ENCODE measurements at regions not wholly inside any gene's neighbourhood (a gene's known extent, or its start where the extent isn't known, plus 50 kb on each side); places are given as distances from the start of the nearest gene placed in this dataset.

DNA sequence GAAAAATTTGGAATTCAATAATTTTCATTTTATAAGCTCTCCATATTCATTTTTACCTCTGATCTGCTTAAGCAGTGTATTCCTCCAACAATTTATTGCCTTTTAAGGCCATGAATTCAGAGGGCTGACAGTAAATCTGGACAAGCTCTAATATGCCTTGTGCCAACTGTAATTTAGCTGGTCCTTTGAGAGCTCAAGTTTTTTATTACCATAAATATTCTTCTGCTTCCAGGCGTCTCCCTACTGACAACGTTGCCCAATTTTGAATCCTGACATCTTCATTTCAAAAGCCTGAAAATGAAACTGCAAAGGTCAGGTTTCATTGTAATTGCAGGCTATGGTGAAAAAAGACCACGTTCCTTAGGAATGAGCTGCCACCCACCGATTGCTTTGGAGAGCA, 95.8 kb upstream of the GEMIN8 start:
- ChIA-PET CTCF (no interaction called here), POLR2A (no interaction called here)
- H3K4me3 Mint-ChIP-seq (ENCODE audit: unreplicated experiment), result no peak overlapping the region
- intact Hi-C loops (cut with micrococcal nuclease), result no loop called here
- no peak for DNase-seq (ENCODE audit: unreplicated experiment)
- H3K4me1 Mint-ChIP-seq (ENCODE audit: insufficient read depth, unreplicated experiment), result no peaks in the 10 kb centered on the region
- no peaks in the 10 kb centered on the region for H3K36me3 Mint-ChIP-seq (ENCODE audit: insufficient read depth, unreplicated experiment)
- TF ChIP-seq, protein P1, sequence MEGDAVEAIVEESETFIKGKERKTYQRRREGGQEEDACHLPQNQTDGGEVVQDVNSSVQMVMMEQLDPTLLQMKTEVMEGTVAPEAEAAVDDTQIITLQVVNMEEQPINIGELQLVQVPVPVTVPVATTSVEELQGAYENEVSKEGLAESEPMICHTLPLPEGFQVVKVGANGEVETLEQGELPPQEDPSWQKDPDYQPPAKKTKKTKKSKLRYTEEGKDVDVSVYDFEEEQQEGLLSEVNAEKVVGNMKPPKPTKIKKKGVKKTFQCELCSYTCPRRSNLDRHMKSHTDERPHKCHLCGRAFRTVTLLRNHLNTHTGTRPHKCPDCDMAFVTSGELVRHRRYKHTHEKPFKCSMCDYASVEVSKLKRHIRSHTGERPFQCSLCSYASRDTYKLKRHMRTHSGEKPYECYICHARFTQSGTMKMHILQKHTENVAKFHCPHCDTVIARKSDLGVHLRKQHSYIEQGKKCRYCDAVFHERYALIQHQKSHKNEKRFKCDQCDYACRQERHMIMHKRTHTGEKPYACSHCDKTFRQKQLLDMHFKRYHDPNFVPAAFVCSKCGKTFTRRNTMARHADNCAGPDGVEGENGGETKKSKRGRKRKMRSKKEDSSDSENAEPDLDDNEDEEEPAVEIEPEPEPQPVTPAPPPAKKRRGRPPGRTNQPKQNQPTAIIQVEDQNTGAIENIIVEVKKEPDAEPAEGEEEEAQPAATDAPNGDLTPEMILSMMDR (IDR thresholded peaks at IDR 0.05; ENCODE audit: unreplicated experiment), result no peak
- no TSS peak for BruUV-seq (replicated peaks)
- no peak overlapping the region for H3K27ac Mint-ChIP-seq (ENCODE audit: low read depth, unreplicated experiment)
- no peaks in the 10 kb centered on the region for H3K9me3 Mint-ChIP-seq (ENCODE audit: unreplicated experiment)
- H3K27me3 Mint-ChIP-seq (ENCODE audit: insufficient read depth, unreplicated experiment), result peaks cover 87% of the 10 kb centered on the region

DNA sequence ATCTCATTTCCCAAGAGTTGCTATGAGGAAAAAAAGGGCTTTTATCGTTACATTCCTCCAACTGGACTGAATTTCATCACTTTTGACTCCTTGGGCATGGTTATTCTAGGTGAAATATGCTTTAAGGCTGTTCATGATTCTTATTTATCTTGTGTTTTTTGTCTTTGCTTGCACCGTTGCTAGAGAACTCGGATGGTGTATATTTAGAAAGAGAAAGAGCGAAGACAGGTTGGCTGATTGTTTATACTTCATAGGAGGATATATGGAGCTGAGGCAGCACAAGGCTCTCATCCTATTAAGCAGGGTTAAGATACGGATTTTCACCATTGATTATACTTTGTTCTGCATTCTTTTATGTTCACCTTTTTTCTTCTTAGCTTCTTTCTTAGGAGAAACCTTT, 94.9 kb upstream of the GEMIN8 start:
- POLR2A ChIA-PET, result no interaction called here
- Mint-ChIP-seq H3K4me3 (ENCODE audit: unreplicated experiment) (no peak overlapping the region), H3K27me3 (ENCODE audit: insufficient read depth, unreplicated experiment) (peaks cover 96% of the 10 kb centered on the region), H3K27ac (ENCODE audit: low read depth, unreplicated experiment) (no peak overlapping the region), H3K9me3 (ENCODE audit: unreplicated experiment) (no peaks in the 10 kb centered on the region), H3K4me1 (ENCODE audit: insufficient read depth, unreplicated experiment) (no peaks in the 10 kb centered on the region), H3K36me3 (ENCODE audit: insufficient read depth, unreplicated experiment) (no peaks in the 10 kb centered on the region)
- intact Hi-C loops (cut with micrococcal nuclease), result no loop called here
- no peak for DNase-seq (ENCODE audit: unreplicated experiment)
- TF ChIP-seq, protein P1 (IDR thresholded peaks at IDR 0.05; ENCODE audit: unreplicated experiment), result no peak
- CTCF ChIA-PET, result interaction anchor here (0.6 to 0.9 kb wide), 2 partner anchors 35 to 60 kb away, joined by 3 read pairs; no protein-coding TSS in a partner anchor
- no TSS peak for BruUV-seq (replicated peaks)

DNA sequence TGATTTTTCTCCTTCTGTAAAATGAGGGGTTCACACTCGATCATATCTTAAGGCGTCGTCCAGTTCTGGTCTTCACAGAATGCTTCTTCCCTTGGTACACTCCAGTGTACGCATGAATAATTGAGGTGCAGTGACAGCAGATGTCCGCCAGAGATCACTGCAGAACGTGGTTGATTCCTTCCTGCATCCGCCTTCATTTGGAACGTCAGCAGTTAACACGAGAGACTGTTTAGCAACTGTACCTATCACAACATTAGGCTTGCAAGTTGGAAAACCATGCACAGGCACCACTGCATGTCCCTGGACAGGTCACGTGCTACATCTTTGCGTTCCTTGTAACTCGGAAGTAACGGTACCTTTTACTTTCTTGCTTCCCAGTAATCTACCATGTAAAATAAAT, 66.0 kb upstream of the GEMIN8 start:
- Mint-ChIP-seq H3K27me3 (ENCODE audit: insufficient read depth, unreplicated experiment) (peaks cover 80% of the 10 kb centered on the region), H3K9me3 (ENCODE audit: unreplicated experiment) (no peaks in the 10 kb centered on the region), H3K4me1 (ENCODE audit: insufficient read depth, unreplicated experiment) (no peaks in the 10 kb centered on the region), H3K4me3 (ENCODE audit: unreplicated experiment) (no peak overlapping the region), H3K27ac (ENCODE audit: low read depth, unreplicated experiment) (no peak overlapping the region), H3K36me3 (ENCODE audit: insufficient read depth, unreplicated experiment) (no peaks in the 10 kb centered on the region)
- no TSS peak for BruUV-seq (replicated peaks)
- peak; percentile 82 for DNase-seq (ENCODE audit: unreplicated experiment)
- intact Hi-C loops (cut with micrococcal nuclease), result loop anchor here (1.0 kb wide), 4 partner anchors 433 to 1148 kb away; no protein-coding TSS in a partner anchor
- TF ChIP-seq, protein P1 (IDR thresholded peaks at IDR 0.05; ENCODE audit: unreplicated experiment), result peak; percentile 79
- ChIA-PET POLR2A (no interaction called here), CTCF (interaction anchor here (0.6 to 4.1 kb wide), 6 partner anchors 16 to 1121 kb away, joined by 3 to 35 read pairs (median 5); partner anchors contain the start of gene GLRA2)

DNA sequence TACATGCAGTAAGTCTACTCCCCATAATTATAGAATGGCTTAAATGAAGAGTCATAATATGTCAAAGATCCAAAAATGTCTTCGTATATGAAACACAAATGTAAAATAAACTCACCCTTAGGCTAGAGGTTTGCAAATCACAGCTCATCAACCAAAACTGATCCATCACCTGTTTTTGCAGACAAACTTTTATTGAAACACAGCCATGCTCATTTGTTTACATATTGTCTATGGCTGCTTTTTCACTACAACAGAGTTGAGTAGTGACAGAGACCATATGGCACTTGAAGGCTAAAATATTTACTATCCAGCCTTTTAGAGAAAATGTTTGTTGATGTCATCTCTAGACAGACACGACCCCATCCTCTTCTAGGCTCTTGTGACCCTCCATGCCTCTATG, 64.5 kb upstream of the GEMIN8 start:
- H3K36me3 Mint-ChIP-seq (ENCODE audit: insufficient read depth, unreplicated experiment), result no peaks in the 10 kb centered on the region
- DNase-seq (ENCODE audit: unreplicated experiment), result no peak
- CTCF ChIA-PET, result interaction anchor here (0.7 to 1.5 kb wide), 2 partner anchors 1049 to 1540 kb away, joined by 3 to 7 read pairs; no protein-coding TSS in a partner anchor
- H3K27me3 Mint-ChIP-seq (ENCODE audit: insufficient read depth, unreplicated experiment), result peaks cover 80% of the 10 kb centered on the region
- BruUV-seq (replicated peaks), result no TSS peak
- H3K4me1 Mint-ChIP-seq (ENCODE audit: insufficient read depth, unreplicated experiment), result no peaks in the 10 kb centered on the region
- POLR2A ChIA-PET, result interaction anchor here (1.0 kb wide), 1 partner anchor 350 kb away, joined by 3 read pairs; no protein-coding TSS in a partner anchor
- H3K9me3 Mint-ChIP-seq (ENCODE audit: unreplicated experiment), result no peaks in the 10 kb centered on the region
- no peak overlapping the region for H3K27ac Mint-ChIP-seq (ENCODE audit: low read depth, unreplicated experiment)
- intact Hi-C loops (cut with micrococcal nuclease), result no loop called here
- no peak overlapping the region for H3K4me3 Mint-ChIP-seq (ENCODE audit: unreplicated experiment)
- TF ChIP-seq, protein P1 (IDR thresholded peaks at IDR 0.05; ENCODE audit: unreplicated experiment), result no peak
